Muscle layer of duodenum (tissue), 2 donors: ENCODE measurements at regions not wholly inside any gene's neighbourhood (a gene's known extent, or its start where the extent isn't known, plus 50 kb on each side); places are given as distances from the start of the nearest gene placed in this dataset.
"Not testable (repeated sequence)": the region's sequence is repeated elsewhere in the genome, so short reads cannot be mapped to it uniquely, and the experiment has no call there.

Source experiments
- H3K27ac ChIP-seq: one replicate; pipeline ENCODE4 v1.7.0; 2013; ENCODE audit warnings: mild to moderate bottlenecking, low read length
- H3K27me3 ChIP-seq: one replicate; pipeline ENCODE4 v1.7.0; 2013; ENCODE audit warnings: low read depth, mild to moderate bottlenecking, control low read depth, low read length
- H3K36me3 ChIP-seq, 2 donors: one replicate each; pipeline ENCODE4 v1.7.0; 2013; ENCODE audit warnings: low read length in 2 of 2, control low read depth in 1 of 2, mild to moderate bottlenecking in 1 of 2; ENCODE audit not compliant: insufficient read depth in 2 of 2, control insufficient read depth in 1 of 2
- H3K4me1 ChIP-seq, 2 donors: one replicate each; pipeline ENCODE4 v1.7.0; 2013; ENCODE audit warnings: low read length in 2 of 2, mild to moderate bottlenecking in 2 of 2, control low read depth in 1 of 2, moderate library complexity in 1 of 2; ENCODE audit not compliant: insufficient read depth in 2 of 2, control insufficient read depth in 1 of 2
- H3K4me3 ChIP-seq, 2 donors: one replicate each; pipeline ENCODE4 v1.7.0; 2013; ENCODE audit warnings: low read length in 2 of 2, low read depth in 1 of 2, mild to moderate bottlenecking in 1 of 2
- H3K9me3 ChIP-seq, 2 donors: one replicate each; pipeline ENCODE4 v1.7.0; 2013; ENCODE audit warnings: low read length in 2 of 2, control low read depth in 1 of 2, mild to moderate bottlenecking in 1 of 2; ENCODE audit not compliant: control insufficient read depth in 1 of 2
- donor health status: healthy.

- H3K27ac ChIP-seq = no peak overlapping the region
- no peaks in the 10 kb centered on the region for H3K9me3 ChIP-seq
- no peaks in the 10 kb centered on the region for H3K4me1 ChIP-seq
- no peaks in the 10 kb centered on the region for H3K36me3 ChIP-seq
- H3K4me3 ChIP-seq = no peak overlapping the region
- H3K27me3 ChIP-seq = no peaks in the 10 kb centered on the region
These were observed 51.9 kb upstream of the SPDL1 start for GRCh38 chr5:169531631-169532030.

GRCh38 chr5:169527863-169528262, 55.7 kb upstream of the SPDL1 start:
- Histone ChIP-seq H3K27me3 (no peaks in the 10 kb centered on the region), H3K4me1 (no peaks in the 10 kb centered on the region), H3K27ac (no peak overlapping the region), H3K36me3 (no peaks in the 10 kb centered on the region), H3K4me3 (no peak overlapping the region), H3K9me3 (no peaks in the 10 kb centered on the region)

GRCh38 chr5:169527066-169527465, 56.5 kb upstream of the SPDL1 start:
- Histone ChIP-seq H3K36me3 (no peaks in the 10 kb centered on the region), H3K9me3 (no peaks in the 10 kb centered on the region), H3K27me3 (no peaks in the 10 kb centered on the region), H3K4me1 (no peaks in the 10 kb centered on the region), H3K4me3 (no peak overlapping the region), H3K27ac (no peak overlapping the region)

GRCh38 chr5:169522851-169523250, 60.7 kb upstream of the SPDL1 start:
- Histone ChIP-seq H3K27me3 (no peaks in the 10 kb centered on the region), H3K36me3 (no peaks in the 10 kb centered on the region), H3K4me3 (no peak overlapping the region), H3K4me1 (no peaks in the 10 kb centered on the region), H3K9me3 (no peaks in the 10 kb centered on the region), H3K27ac (no peak overlapping the region)

- Histone ChIP-seq H3K27me3 (no peaks in the 10 kb centered on the region), H3K4me3 (no peak overlapping the region)
These were observed 62.1 kb upstream of the SPDL1 start for GRCh38 chr5:169521366-169521983.

GRCh38 chr5:169519358-169519757, 64.2 kb upstream of the SPDL1 start:
- H3K4me1 ChIP-seq = no peaks in the 10 kb centered on the region
- no peak overlapping the region for H3K4me3 ChIP-seq
- H3K36me3 ChIP-seq = no peaks in the 10 kb centered on the region
- H3K9me3 ChIP-seq = no peaks in the 10 kb centered on the region
- no peak overlapping the region for H3K27ac ChIP-seq
- H3K27me3 ChIP-seq = no peaks in the 10 kb centered on the region

More at GRCh38 chr5:169521366-169521983, 62.1 kb upstream of the SPDL1 start:
- Histone ChIP-seq H3K9me3 (no peaks in the 10 kb centered on the region), H3K4me1 (no peaks in the 10 kb centered on the region), H3K36me3 (no peaks in the 10 kb centered on the region), H3K27ac (no peak overlapping the region)

GRCh38 chr5:169518779-169519178, 64.8 kb upstream of the SPDL1 start:
- not testable (repeated sequence) for H3K4me3 ChIP-seq, H3K36me3 ChIP-seq, H3K4me1 ChIP-seq, H3K27me3 ChIP-seq, H3K27ac ChIP-seq, H3K9me3 ChIP-seq

GRCh38 chr5:169512385-169512784, 71.2 kb upstream of the SPDL1 start:
- no peaks in the 10 kb centered on the region for H3K36me3 ChIP-seq
- no peaks in the 10 kb centered on the region for H3K27me3 ChIP-seq
- no peak overlapping the region for H3K27ac ChIP-seq
- H3K9me3 ChIP-seq = no peaks in the 10 kb centered on the region
- no peaks in the 10 kb centered on the region for H3K4me1 ChIP-seq
- no peak overlapping the region for H3K4me3 ChIP-seq

GRCh38 chr5:169511708-169512107, 71.9 kb upstream of the SPDL1 start:
- Histone ChIP-seq H3K4me1 (no peaks in the 10 kb centered on the region), H3K9me3 (no peaks in the 10 kb centered on the region), H3K27ac (no peak overlapping the region), H3K36me3 (no peaks in the 10 kb centered on the region), H3K27me3 (no peaks in the 10 kb centered on the region), H3K4me3 (no peak overlapping the region)

GRCh38 chr5:169507051-169507450, 76.5 kb upstream of the SPDL1 start:
- H3K27ac ChIP-seq = no peak overlapping the region
- H3K4me3 ChIP-seq = no peak overlapping the region
- H3K9me3 ChIP-seq = no peaks in the 10 kb centered on the region
- no peaks in the 10 kb centered on the region for H3K4me1 ChIP-seq
- no peaks in the 10 kb centered on the region for H3K36me3 ChIP-seq
- H3K27me3 ChIP-seq = no peaks in the 10 kb centered on the region

GRCh38 chr5:169503886-169504285, 79.7 kb upstream of the SPDL1 start:
- H3K4me3 ChIP-seq = no peak overlapping the region
- H3K27me3 ChIP-seq = no peaks in the 10 kb centered on the region
- no peak overlapping the region for H3K27ac ChIP-seq
- no peaks in the 10 kb centered on the region for H3K4me1 ChIP-seq
- no peaks in the 10 kb centered on the region for H3K9me3 ChIP-seq
- H3K36me3 ChIP-seq = no peaks in the 10 kb centered on the region

- no peak overlapping the region for H3K27ac ChIP-seq
These were observed 83.5 kb upstream of the SPDL1 start for GRCh38 chr5:169499990-169500505.

More at GRCh38 chr5:169499990-169500505, 83.5 kb upstream of the SPDL1 start:
- Histone ChIP-seq H3K4me1 (peaks cover 0 to 5% of the 10 kb centered on the region in 2 donors), H3K4me3 (no peak overlapping the region), H3K36me3 (no peaks in the 10 kb centered on the region), H3K9me3 (no peaks in the 10 kb centered on the region), H3K27me3 (no peaks in the 10 kb centered on the region)
